ENCODE measurements at regions not wholly inside any gene's neighbourhood (a gene's known extent, or its start where the extent isn't known, plus 50 kb on each side); places are given as distances from the start of the nearest gene placed in this dataset.

- Histone ChIP-seq H3K27me3 (no peaks in the 10 kb centered on the region), H3K36me3 (replicated peaks in 1 of 2) (no peaks in the 10 kb centered on the region), H3K9me3 (replicated peaks in 1 of 3) (no peaks in the 10 kb centered on the region), H3K4me3 (no peak overlapping the region), H3K27ac (no peak overlapping the region), H3K4me1 (replicated peaks in 1 of 2) (no peaks in the 10 kb centered on the region)
- no peak for DNase-seq
- no peak for TF ChIP-seq POLR2A (IDR thresholded peaks at IDR 0.05)
- no peak for TF ChIP-seq CTCF (IDR thresholded peaks at IDR 0.05)
- 91 to 97% (median 95%) methylated on average over 7 of the region's 7 CpGs for WGBS, 4 donors
- intact Hi-C loops (cut with DNase I), result no loop called here
Measured at GRCh38 chr7:47073284-47073683, 508.6 kb downstream of the TNS3 start.

- no peak for TF ChIP-seq POLR2A (IDR thresholded peaks at IDR 0.05)
- TF ChIP-seq CTCF (IDR thresholded peaks at IDR 0.05), result no peak
- intact Hi-C loops (cut with DNase I), result no loop called here
- H3K27me3 ChIP-seq, result peaks cover 3% of the 10 kb centered on the region
- no peaks in the 10 kb centered on the region for H3K36me3 ChIP-seq (replicated peaks in 1 of 2)
- no peak overlapping the region for H3K27ac ChIP-seq
- 71 to 86% (median 79%) methylated on average over 3 of the region's 3 CpGs for WGBS, 4 donors
- no peaks in the 10 kb centered on the region for H3K4me1 ChIP-seq (replicated peaks in 1 of 2)
- no peaks in the 10 kb centered on the region for H3K9me3 ChIP-seq (replicated peaks in 1 of 3)
- H3K4me3 ChIP-seq, result no peak overlapping the region
- DNase-seq, result no peak
Measured at GRCh38 chr7:47071866-47072265, 510.0 kb downstream of the TNS3 start.

GRCh38 chr7:47069385-47070076 is 512.4 kb downstream of the TNS3 start:
- Histone ChIP-seq H3K27ac (no peak overlapping the region), H3K4me3 (no peak overlapping the region), H3K9me3 (replicated peaks in 1 of 3) (no peaks in the 10 kb centered on the region), H3K4me1 (replicated peaks in 1 of 2) (no peaks in the 10 kb centered on the region), H3K27me3 (peaks cover 3% of the 10 kb centered on the region), H3K36me3 (replicated peaks in 1 of 2) (no peaks in the 10 kb centered on the region)
- intact Hi-C loops (cut with DNase I), result loop anchor here in 1 of 2 donors (10.0 kb wide), 1 partner anchor 265 kb away; no protein-coding TSS in a partner anchor
- WGBS, 4 donors, result 85 to 88% (median 87%) methylated on average over 15 of the region's 15 CpGs
- no peak for DNase-seq
- TF ChIP-seq CTCF (IDR thresholded peaks at IDR 0.05) (no peak), POLR2A (IDR thresholded peaks at IDR 0.05) (no peak)

GRCh38 chr7:47066976-47067614 is 514.8 kb downstream of the TNS3 start:
- H3K27me3 ChIP-seq, result peaks cover 3% of the 10 kb centered on the region
- 71 to 83% (median 77%) methylated on average over 9 of the region's 9 CpGs for WGBS, 4 donors
- TF ChIP-seq CTCF (IDR thresholded peaks at IDR 0.05) (no peak), POLR2A (IDR thresholded peaks at IDR 0.05) (no peak)
- intact Hi-C loops (cut with DNase I), result loop anchor here in 1 of 2 donors (10.0 kb wide), 1 partner anchor 262 kb away; no protein-coding TSS in a partner anchor
- no peaks in the 10 kb centered on the region for H3K4me1 ChIP-seq (replicated peaks in 1 of 2)
- H3K27ac ChIP-seq, result no peak overlapping the region
- H3K36me3 ChIP-seq (replicated peaks in 1 of 2), result no peaks in the 10 kb centered on the region
- H3K9me3 ChIP-seq (replicated peaks in 1 of 3), result no peaks in the 10 kb centered on the region
- no peak overlapping the region for H3K4me3 ChIP-seq
- no peak for DNase-seq

All from adrenal gland (tissue), 9 donors.